ENCODE measurements at regions not wholly inside any gene's neighbourhood (a gene's known extent, or its start where the extent isn't known, plus 50 kb on each side); places are given as distances from the start of the nearest gene placed in this dataset.
"Not testable (repeated sequence)": the region's sequence is repeated elsewhere in the genome, so short reads cannot be mapped to it uniquely, and the experiment has no call there.

DNA sequence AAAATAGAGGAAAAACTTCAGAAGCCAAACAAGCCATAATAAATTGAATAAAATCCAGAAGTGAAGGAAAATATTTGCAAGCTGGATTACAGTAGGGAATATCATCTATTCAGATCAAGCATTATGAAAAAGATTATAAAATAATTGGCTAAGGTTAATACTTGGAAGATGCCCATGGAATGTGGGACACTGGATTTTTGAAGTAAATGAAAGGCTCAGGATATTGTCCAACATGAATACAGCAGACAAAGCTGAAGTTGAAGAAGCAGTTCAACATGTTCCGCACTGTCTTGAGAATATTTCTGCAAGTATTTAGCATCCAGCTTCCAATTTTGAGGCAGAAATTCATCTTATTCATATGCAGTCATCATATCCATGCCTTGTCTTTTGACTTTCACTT, 1278.4 kb upstream of the GJE1 start:
- DNase-seq: no peak

DNA sequence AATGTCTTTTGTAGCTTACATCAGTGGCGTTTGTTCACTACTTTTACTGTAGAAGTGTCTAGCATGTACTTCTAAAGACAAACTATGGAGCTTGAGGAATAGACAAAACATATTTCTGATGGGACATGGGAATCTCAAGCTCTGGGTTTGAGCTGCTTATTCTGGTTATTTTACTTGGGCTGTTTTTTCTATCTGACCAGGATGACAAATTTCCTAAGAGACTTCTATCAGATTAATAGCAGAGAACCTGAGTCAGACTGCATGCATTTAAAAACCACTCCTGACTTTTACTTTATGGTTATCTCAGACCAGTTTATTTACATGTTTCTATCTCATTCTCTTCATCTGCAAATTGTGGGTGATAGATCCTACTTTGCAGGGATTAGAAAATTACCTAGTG, 1282.3 kb upstream of the GJE1 start:
- DNase-seq: no peak

DNA sequence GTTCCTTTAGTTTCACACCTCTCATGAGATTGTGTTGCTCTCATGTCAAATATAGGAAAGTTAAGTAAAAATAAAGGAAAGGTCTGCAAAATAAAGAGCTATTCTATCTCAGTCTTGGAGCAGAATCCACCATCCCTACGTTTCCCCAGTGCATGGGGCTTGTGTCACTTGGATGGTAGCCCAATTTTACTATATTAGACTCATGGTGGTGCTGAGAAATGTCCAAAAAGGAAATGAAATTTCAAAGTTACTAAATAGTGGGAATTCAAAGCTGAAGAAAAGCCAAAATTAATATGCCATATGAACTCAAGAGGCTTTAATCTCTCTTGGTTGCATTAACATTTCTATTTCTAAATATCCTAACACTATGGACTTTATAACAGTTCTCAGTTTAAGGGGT, 1283.3 kb upstream of the GJE1 start:
- no peak for DNase-seq

DNA sequence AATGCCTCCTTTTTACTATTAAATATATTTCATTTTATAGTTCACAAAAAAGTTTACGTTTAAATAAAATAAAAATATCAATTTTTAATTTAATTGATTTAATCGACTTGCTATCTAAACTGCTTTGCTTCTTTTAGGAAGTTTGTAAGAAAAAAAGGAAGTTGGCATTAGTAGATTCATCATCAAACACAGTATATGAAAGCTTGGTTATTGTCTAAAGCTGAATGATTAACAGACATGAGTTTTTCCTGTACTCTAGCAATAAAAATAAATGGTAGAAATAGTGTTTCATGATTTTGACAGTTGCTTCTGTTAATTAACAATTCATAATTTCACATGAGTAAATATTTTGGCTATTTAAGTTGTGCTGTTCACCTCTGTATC, 1285.5 kb upstream of the GJE1 start:
- DNase-seq: no peak

DNA sequence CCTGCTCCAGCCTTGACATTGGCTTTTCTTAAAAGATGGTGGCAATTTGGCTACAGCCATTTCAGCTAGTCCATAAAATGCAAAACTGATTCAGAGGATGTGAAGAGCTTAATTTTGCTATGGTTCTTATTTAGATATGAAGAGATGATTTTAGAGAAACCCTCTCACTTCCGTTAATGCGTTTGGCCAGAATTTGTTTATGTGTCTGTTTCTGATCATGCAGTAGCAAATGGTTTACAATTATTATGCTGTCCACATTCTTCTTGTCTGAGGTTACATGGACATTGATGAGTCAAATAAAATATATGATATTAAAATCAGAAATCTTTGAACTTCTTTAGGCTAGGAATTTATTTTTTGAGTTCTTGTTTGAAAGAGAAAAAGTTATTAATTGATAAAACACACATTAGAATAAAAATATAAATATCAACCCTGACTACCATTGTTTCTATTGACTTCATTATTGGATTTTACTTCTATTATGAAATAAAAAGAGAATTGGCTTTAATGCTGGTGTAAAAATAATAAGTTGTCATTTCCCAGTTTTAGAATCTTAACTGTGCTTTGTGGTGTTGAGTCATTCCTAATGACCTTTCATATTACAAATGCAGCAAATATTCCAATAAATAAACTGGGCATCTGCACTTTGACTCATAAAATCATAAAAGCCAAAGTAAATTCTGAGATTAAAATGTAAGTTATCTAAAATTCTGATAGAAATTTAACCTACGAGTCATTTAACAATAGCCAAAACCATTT, 1286.0 kb upstream of the GJE1 start:
- DNase-seq: no peak

DNA sequence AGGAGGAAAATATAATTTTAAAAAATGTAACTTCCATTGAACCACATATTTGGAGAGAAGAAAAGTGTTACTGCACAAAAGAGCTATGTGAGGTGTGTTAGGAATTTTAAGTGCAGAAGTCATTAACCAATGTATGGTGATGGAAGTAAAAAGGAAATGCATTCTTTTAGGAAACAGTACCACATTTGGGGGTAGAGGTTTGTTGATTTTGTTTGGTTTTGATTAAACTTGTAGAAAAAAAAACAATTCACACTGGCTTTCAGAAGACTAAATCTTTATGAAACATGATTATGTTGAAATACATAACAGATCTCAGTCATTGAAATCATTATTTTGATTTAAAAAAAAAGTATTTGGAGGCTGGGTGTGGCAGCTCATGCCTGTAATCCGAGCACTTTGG, 1287.0 kb upstream of the GJE1 start:
- no peak for DNase-seq

DNA sequence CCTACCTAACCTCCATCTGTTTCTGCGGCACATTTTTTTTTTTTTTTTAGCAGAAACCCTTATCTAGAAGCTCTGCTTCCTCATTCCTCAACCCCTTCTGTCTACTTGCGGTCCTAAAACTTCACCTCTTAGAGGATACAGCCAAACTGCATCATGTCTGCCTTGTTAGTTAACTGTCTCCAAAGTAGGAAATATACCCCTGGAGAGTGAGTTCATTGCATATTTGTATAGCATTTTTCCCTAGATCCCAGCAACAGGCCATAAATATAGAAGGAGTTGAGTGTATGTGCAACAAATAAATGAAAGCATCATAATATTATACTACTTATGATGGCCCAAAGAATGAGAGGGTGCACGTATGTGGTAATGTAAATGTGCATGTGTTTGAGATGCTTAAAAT, 1288.6 kb upstream of the GJE1 start:
- no peak for DNase-seq

DNA sequence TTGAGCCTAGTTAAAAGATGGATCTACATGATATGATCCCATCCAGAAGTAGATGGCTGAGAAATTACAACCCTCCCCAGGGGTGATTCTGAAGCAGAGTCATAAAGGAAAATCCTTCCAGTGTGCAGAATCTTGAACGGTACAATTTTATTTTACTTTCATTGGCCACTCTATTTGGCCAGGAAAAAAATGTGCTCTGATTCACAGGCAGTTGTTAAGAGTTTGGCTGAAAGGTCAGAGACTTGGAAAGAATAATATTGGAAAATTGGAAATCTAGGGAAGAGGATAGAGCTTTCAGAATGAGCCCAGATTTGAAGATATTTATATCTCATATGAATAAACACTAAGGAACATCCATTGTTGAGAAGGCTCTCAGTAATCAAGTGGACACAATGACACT, 1299.3 kb upstream of the GJE1 start:
- DNase-seq: no peak

DNA sequence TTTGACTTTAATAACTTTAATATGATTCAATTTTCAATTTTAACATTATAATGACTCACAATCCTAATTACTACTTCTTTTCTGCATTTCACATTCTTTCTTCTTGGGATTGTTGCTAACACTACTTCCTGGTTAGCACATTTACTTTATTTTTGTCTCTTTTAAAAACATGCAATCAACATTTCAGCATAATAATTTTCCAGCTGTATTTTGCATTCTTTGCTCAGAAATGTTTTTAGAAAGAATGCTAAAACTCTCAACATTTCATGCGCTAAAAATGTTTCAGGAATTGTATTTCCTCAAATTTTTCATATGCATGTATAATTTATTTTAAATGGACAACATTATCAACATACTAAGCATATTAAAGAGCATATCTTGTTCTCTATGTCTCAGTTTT, 1302.1 kb upstream of the GJE1 start:
- DNase-seq: no peak

DNA sequence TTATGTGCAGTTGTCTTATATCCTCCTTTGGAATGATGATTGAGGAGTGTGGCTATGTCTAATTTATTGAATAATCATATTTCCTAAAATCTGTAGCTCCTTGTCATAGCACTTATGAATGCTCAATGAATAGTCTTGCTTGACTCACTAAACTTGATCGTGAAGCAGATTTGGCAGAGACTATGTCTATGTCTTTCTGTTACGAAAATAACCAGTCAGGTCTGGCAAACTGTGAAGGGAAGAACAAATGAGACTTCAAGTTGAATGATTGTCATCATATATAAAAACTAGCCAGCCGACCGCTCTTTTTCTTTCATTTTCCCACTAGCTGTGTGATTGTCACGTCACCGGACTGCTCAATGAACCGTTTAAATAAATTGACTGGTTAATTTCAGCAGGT, 1303.9 kb upstream of the GJE1 start:
- DNase-seq: no peak

DNA sequence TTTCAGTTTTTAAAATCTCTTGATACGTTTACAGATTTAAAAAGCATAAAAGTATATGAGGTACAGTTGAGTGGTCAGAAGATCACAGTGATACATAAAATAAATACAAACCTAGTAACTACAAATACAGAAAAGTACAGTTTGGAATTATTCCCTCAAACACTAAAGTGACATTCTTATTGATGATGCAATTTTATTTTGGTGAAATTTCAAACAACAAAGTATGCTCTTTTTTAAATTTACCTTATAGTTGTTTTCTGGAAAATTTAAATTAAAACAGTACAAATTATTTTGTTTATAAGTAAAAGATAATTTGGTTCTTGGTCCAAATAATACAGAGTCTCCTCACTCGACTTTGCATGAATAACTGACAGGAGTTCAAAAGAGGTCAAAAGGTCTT, 1305.1 kb upstream of the GJE1 start:
- DNase-seq: no peak

DNA sequence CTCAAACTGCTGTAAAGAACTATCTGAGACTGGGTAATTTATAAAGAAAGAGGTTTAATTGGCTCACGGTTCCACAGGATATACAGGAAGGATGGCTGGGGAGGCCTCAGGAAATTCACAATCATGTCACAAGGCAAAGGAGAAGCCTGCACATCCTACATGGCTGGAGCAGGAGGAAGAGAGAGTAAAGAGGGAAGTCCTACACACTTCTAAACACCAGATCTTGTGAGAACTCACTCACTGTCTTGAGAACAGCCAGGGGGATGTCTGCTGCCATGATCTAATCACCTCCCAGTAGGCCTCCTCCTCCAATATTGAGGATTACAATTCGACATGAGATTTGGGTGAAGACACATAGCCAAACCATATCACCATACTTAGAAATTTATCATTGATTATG, 1307.0 kb upstream of the GJE1 start:
- DNase-seq: no peak

DNA sequence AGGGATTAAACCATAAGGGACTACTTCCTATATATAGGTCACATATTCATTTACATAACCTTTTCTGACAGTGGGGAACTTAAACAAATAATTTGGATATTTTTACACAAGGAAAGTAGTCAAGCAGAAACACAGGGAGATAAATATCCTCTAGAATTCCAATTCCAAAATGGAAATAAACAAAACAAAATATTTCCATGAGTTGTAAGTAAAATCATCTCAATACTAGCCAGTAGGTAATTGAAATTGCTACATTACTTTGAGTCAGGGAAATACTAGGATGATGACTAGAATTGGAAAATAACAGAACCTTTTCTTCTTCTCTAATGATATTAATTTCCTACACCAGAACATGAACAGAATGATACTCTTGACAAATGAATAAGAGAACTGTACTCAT, 1308.1 kb upstream of the GJE1 start:
- DNase-seq: no peak

DNA sequence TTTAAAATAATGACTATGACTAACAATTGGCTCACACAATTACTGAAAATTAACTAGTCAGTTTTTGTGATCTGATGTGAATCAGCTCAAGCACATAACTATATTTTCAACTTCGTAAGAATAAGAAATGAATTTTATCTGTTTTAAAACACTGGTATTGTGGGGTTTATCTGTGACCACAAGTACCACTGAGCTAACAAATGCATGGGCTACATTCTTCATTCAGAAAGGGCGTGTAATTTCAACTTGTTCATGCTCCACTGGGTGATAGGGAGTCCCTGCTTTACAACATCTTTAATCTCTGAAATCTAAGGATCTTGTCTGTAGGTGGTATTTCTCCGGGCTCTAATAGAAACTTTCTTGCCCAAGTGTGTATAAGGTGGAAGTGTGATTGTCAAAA, 1311.5 kb upstream of the GJE1 start:
- DNase-seq: no peak

DNA sequence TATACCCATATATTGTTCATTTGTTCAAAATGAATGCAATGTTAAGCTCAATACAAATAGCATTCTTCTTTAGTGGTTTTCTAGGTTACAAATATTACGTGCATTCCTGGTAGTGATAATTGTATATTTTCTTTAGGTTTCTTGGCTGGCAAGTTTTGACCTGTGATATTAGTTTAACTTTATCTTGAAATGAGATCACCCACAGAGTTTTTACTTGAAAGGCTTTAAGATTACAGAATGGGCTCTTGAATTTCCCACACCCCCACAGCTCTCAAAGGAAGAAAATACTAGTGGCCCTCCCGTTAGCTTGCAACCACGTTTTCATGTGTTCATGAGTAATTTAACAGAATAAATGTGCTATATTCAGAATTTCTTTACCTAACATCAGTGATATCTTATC, 1315.5 kb upstream of the GJE1 start:
- no peak for DNase-seq

DNA sequence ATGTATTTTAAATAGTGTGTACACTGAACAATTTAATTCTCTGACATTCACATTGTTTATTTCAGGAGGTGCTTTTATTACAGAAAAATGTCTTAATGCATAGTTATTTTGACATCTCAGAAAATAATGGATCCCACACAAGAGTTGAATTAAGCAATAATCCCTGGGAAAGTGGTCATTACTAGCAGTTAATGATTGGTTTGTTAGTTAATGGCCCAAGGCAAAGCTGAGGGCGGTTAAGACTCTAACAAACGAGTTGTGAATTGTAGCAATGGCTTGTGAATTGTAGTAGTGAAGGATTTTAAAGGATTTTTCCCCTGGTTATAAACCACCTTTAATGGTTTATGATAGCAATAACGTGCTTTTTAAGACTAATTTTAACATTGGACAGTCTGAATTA, 1316.0 kb upstream of the GJE1 start:
- DNase-seq: no peak

DNA sequence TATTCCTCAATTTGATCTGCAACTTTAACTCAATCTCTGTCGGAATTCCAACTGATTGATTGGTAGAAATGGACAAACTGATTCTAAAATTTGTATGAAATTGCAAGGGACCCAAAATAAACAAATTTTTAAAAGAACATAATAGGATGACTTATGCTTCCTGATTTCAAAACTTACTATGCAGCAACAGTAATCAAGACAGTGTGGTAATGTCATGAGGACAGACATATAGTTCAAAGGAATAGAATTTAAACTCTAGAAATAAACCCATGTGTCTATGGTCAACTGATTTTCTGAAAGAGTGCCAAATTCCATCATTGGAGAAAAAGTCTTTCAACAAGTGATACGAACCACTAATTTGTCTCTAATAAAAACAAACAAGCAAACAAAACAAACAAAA, 1320.1 kb upstream of the GJE1 start:
- DNase-seq: no peak

DNA sequence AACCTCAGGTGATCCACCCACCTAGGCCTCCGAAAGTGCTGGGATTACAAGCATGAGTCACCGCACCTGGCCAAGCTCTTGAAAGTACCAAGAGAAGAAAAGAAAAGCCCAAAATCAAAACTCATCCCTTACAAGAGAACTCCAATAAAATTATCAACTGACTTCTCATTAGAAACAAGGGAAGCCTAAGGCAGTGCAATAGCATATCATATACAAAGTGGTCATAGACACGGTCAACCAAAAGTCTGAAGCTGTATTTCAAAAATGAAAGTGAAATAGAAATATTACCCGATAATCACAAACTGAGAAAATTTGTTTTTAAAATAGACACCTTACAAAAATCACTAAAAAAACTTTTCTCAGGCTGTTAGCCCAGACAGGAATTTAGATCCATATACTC, 1321.1 kb upstream of the GJE1 start:
- DNase-seq: no peak

DNA sequence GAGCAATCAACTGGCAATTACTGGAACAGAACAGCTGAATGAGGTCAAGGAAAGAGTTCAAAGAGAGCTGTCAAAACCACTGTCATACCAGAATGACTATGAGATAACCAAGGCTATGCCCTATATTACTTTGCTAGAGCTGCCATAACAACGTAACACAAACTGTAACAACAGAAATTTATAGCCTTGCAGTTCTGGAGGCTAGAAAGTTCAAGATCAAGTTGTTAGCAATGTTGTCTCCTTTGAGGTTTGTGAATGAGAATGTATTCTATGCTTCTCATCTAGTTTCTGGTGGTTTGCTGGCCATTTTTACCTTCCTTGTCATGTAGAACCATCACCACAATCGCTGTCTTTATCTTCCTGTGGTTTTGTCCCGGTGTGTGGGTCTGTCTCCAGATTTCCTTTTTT, 1323.0 kb upstream of the GJE1 start:
- no peak for DNase-seq

DNA sequence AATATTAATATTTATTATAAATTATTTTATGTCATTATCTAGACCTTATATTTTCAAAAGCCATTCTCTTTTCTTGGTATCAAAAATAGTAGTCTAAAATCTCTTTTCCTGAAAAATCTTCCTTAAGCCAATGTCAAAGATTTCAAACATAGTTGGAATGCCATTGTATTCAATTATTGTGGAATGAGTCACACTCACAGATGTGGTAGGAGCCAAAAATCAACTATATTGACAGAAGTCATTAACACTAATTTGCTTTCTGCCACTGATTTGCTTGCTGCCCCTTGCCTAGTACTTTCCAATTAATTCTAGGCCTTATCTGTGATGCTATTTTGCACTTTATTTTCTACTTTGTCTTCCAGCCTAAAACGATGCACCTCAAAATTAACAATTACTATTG, 1326.3 kb upstream of the GJE1 start:
- DNase-seq: no peak

DNA sequence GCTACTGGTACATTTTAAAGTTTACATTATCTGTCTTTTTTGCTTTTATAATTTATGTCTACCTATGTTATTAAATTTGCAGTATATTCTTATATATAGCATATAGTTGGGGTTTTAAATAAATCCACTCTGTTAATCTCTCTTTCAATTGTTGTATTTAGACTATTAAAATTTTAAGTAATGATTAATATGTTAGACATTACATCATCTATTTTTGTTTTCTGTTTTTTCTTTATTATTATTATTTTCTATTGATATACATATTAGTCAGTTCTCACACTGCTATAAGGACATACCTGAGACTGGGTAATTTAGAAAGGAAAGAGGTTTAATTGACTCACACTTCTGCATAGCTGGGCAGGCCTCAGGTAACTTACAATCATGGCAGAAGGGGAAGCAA, 1338.2 kb upstream of the GJE1 start:
- no peak for DNase-seq

DNA sequence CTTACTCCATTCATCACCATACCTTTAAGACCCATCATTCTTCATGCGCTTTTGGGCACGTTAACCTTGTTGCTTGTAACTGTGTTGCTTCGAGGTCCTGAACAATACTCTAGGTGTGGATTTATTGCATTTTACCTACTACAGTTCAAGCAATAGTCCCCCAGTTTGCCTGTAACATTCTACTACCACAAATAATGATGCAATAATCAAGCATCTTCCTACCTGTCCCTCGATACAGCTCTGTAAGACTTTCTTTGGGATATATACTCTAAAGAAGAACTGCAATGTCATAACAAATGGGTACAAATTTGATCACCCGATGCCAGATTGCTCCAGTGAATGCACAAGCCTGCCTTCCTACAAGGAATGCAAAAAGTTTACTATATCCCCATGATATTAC, 1342.6 kb upstream of the GJE1 start:
- no peak for DNase-seq

DNA sequence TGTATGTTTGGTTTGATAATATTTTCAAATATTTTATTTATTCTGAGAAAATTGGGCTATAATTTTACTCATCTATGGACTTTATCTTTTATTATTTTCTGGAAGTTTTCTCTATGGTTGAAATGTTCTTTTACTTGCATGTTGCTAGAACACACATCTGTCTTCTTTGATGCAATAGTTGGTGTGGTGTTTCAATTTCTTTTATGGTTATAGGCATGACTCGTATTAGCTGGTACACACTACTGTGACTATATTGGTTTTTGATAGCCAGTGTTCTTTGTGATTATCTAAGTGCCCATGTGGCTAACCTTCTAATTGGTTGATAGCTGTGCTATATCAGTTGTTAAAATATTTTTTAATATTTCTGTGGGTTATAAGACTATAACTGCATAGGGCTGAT, 1343.3 kb upstream of the GJE1 start:
- DNase-seq: no peak

DNA sequence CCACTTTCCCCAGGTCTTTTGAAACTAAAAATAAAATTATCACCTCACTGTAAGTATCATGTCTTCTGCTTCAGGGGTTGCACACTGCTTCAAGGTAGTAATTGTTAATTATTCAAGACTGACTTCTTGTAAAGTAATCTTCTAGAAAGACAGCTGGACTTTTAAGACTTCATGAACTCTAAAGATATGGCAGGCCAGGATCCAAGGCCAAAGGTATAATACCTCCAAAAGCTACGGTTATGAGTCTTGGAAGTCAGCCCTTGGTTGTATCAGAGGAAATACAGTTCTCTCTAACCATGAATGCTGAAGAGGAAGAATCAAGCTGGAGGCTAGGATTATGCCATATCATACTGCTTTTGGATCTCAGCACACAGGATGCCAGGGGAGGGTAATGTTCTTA, 1346.8 kb upstream of the GJE1 start:
- no peak for DNase-seq

DNA sequence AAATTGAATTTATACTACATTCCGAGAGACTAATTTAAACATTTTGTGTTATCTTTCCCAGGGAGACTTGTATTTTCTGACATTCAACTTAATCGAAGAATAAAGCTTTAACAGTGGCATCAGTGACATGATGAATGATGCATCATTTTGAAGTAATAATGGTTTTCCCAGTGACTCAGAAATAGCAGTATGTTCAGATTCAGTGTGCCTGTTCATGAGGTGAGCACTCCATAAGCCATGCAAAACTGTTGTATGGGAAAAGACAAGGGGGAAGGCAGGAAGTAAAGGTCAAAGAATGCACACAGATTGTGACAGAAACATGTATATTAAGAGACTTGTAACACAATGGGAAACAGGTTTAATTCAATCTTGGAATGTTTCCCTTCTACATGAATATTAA, 1348.2 kb upstream of the GJE1 start:
- no peak for DNase-seq

DNA sequence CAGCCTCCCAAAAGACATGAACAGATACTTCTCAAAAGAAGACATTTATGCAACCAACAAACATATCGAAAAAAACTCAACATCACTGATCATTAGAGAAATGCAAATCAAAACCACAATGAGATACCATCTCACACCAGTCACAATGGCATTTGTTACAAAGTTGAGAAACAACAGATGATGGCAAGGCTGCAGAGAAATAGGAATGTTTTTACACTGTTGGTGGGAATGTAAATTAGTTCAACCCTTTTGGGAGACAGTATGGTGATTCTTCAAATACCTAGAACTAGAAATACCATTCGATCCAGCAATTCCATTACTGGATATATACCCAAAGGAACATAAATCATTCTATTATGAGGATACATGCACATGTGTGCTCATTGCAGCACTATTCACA, 1349.2 kb upstream of the GJE1 start:
- DNase-seq: not testable (repeated sequence)

All from activated T-cell treated with anti-CD3 and anti-CD28 coated beads for 4 hours (primary cell).